Spinal cord (tissue), 9 donors: ENCODE measurements at regions not wholly inside any gene's neighbourhood (a gene's known extent, or its start where the extent isn't known, plus 50 kb on each side); places are given as distances from the start of the nearest gene placed in this dataset.
A peak's percentile ranks its signal among the peaks of the same experiment; 100 is the strongest.

ENCODE experiments used
- DNase-seq, 6 donors: peaks; one replicate each; pipeline versions ENCODE4 v3.0.0 to v3.0.0-alpha.2; 2013 to 2015; ENCODE audit warnings: low spot score in 6 of 6, low read depth in 4 of 6
- H3K27ac ChIP-seq: one replicate; pipeline ENCODE4 v1.5.1; 2013; ENCODE audit warnings: low read depth, low read length, control low read depth
- H3K27me3 ChIP-seq: one replicate; pipeline ENCODE4 v1.6.1; 2013; ENCODE audit warnings: low read length; ENCODE audit not compliant: control insufficient read depth, insufficient read depth
- H3K36me3 ChIP-seq: one replicate; pipeline ENCODE4 v1.6.1; 2013; ENCODE audit warnings: low read length; ENCODE audit not compliant: control insufficient read depth, insufficient read depth
- H3K4me1 ChIP-seq: one replicate; pipeline ENCODE4 v1.6.1; 2013; ENCODE audit warnings: low read length; ENCODE audit not compliant: control insufficient read depth, insufficient read depth
- H3K4me3 ChIP-seq: one replicate; pipeline ENCODE4 v1.5.1; 2013; ENCODE audit warnings: low read depth, low read length, control low read depth
- H3K9me3 ChIP-seq: one replicate; pipeline ENCODE4 v1.6.1; 2013; ENCODE audit warnings: low read length; ENCODE audit not compliant: control insufficient read depth, insufficient read depth
- WGBS: methylation state at CpG from one replicate; pipeline ENCODE4 v1.1.5; 2013; ENCODE audit warnings: missing lambda C conversion rate; ENCODE audit not compliant: insufficient coverage; 5-methylcytosine and 5-hydroxymethylcytosine counted together
- donor health status: healthy.

DNA sequence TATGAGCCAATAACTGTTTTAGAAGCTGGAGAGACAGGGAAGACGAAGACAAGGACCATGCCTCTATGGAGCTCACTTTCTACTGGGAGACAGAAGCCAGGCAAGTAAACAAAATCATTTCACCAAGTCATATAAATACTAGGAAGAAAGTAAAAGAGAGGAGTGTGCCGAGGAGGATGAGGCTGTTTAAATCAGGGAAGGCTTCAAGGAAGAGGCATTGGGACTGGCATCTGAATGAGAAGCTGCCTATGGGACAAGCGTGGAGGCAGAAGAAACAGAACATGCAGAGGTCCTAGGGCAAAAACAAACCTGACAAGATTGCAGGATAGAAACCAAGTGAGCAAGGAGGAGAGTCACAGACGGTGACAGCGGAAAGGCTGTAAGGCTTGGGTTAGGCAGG lies 68.1 kb upstream of the CPLX2 start:
- Histone ChIP-seq H3K4me3 (no peak overlapping the region), H3K9me3 (no peaks in the 10 kb centered on the region), H3K27me3 (no peaks in the 10 kb centered on the region), H3K4me1 (peaks cover 19% of the 10 kb centered on the region), H3K27ac (no peak overlapping the region), H3K36me3 (peaks cover 14% of the 10 kb centered on the region)
- no peak for DNase-seq
- 83% methylated on average over 4 of the region's 5 CpGs for WGBS

GRCh38 chr5:175803736-175804454 lies 67.5 kb upstream of the CPLX2 start:
- Histone ChIP-seq H3K9me3 (no peaks in the 10 kb centered on the region), H3K36me3 (peaks cover 16% of the 10 kb centered on the region), H3K27ac (no peak overlapping the region), H3K27me3 (no peaks in the 10 kb centered on the region), H3K4me1 (peaks cover 19% of the 10 kb centered on the region), H3K4me3 (no peak overlapping the region)
- WGBS: 47% methylated on average over 6 of the region's 8 CpGs
- no peak for DNase-seq

GRCh38 chr5:175805256-175806011 lies 65.9 kb upstream of the CPLX2 start:
- H3K4me1 ChIP-seq: peaks cover 13% of the 10 kb centered on the region
- WGBS: 78% methylated on average over 10 of the region's 12 CpGs
- H3K4me3 ChIP-seq: no peak overlapping the region
- no peak overlapping the region for H3K27ac ChIP-seq
- no peak for DNase-seq
- no peaks in the 10 kb centered on the region for H3K27me3 ChIP-seq
- H3K9me3 ChIP-seq: no peaks in the 10 kb centered on the region
- H3K36me3 ChIP-seq: peaks cover 17% of the 10 kb centered on the region

- Histone ChIP-seq H3K27ac (no peak overlapping the region), H3K9me3 (no peaks in the 10 kb centered on the region), H3K4me3 (no peak overlapping the region), H3K36me3 (peaks cover 19% of the 10 kb centered on the region), H3K27me3 (no peaks in the 10 kb centered on the region), H3K4me1 (peaks cover under 1% of the 10 kb centered on the region)
- DNase-seq: no peak
- WGBS: 96% methylated on average over 5 of the region's 6 CpGs
These were observed 62.7 kb upstream of the CPLX2 start for GRCh38 chr5:175808711-175809110.

DNA sequence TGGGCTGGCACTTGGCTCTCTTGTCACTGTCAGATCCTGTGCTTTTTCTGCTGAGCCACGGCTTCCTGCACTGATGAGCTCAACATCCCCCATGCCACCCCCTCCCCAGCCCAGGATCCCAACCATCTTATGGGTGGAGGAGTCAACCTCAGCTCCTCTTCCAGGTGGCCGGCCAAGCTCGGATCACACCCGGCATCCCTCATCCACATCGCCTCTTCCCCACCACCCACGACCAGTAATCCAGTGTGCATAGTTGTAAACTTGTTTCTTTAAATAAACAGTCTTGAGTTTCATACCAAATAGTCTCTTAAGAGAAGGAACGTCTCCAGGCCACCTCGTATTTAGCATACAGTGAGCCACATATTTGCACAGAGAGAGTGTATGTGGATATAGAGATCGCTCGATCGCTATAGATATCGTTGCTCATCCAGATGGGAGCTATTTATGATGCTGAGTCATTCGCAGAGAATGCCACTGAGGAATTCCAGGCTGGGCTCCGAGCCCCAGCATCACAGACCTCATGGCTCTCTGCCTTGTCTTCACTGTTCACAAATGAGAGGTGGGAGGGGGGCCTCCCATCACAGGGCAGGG lies 61.8 kb upstream of the CPLX2 start:
- peak in 2 of 6 donors; percentile 38 to 79 for DNase-seq
- Histone ChIP-seq H3K27ac (no peak overlapping the region), H3K4me1 (peaks cover 8% of the 10 kb centered on the region), H3K4me3 (no peak overlapping the region), H3K9me3 (no peaks in the 10 kb centered on the region), H3K36me3 (peaks cover 18% of the 10 kb centered on the region), H3K27me3 (no peaks in the 10 kb centered on the region)
- 49% methylated on average over 8 of the region's 14 CpGs for WGBS

GRCh38 chr5:175810457-175810856 lies 60.9 kb upstream of the CPLX2 start:
- peaks cover 16% of the 10 kb centered on the region for H3K36me3 ChIP-seq
- H3K27ac ChIP-seq: no peak overlapping the region
- H3K27me3 ChIP-seq: no peaks in the 10 kb centered on the region
- no peak overlapping the region for H3K4me3 ChIP-seq
- H3K9me3 ChIP-seq: no peaks in the 10 kb centered on the region
- H3K4me1 ChIP-seq: peaks cover 14% of the 10 kb centered on the region
- WGBS: 86% methylated on average over 1 of the region's 2 CpGs
- DNase-seq: no peak

- Histone ChIP-seq H3K4me1 (peaks cover 14% of the 10 kb centered on the region), H3K27me3 (no peaks in the 10 kb centered on the region), H3K9me3 (no peaks in the 10 kb centered on the region), H3K36me3 (peaks cover 11% of the 10 kb centered on the region), H3K27ac (no peak overlapping the region), H3K4me3 (no peak overlapping the region)
- 96% methylated on average over 2 of the region's 2 CpGs for WGBS
- no peak for DNase-seq
These were observed 59.8 kb upstream of the CPLX2 start for GRCh38 chr5:175811589-175811988.

DNA sequence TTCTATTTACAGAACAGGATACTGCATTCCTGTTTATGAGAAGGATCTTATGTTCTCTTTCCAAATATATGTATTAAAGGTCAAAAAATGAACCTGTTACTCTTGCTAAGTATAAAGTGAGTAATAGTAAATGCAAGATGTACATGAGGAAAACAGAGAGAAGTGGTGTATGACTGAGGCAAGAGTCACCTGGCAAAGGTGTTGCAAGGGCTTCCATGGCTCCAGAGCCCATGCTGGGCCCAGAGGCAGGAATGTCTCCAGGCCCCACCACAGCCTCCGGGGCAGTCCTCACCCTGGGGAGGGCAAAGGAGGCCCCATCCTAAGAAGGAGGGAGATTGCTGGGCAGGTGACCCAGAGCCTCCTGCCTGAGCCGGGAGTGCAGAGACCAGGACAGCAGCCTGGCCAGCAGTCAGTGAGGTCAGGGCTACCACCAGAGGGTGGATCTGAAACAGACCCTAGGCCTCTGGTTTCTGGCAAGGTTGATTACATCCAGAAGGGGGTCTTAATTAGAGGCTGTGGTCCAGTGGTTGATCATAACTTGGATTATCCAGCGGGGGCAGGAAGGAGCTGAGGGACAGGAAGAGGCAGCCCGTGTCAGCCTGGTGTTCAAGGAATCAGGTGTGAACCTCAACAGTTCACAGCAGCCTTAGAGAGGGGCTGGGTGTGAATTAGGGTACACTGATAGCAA lies 57.3 kb upstream of the CPLX2 start:
- no peaks in the 10 kb centered on the region for H3K27me3 ChIP-seq
- DNase-seq: no peak
- WGBS: 87% methylated on average over 4 of the region's 4 CpGs

DNA sequence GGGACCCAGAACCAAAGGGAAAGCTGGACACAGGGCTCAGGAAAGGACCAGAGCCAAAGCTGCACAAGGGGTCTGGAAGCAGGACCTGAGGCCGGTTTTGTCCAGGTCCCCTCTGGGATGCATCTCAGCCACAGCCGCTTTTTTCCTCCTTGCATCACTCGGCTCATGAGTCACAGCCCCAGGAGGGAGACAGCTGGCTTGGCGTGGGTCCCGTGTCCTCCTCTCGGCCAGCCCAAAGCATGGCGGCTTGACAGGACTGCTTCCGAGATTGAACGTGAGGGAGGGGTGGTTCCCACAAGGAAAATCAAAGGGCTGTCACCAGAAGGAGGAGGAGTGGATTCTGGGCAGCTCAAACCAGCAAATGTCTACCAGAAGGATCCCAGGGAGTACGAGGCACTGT lies 56.7 kb upstream of the CPLX2 start:
- peak in 2 of 6 donors; percentile 47 to 79 for DNase-seq
- H3K4me3 ChIP-seq: no peak overlapping the region
- H3K9me3 ChIP-seq: no peaks in the 10 kb centered on the region
- no peaks in the 10 kb centered on the region for H3K27me3 ChIP-seq
- WGBS: 45% methylated on average over 9 of the region's 10 CpGs
- H3K27ac ChIP-seq: no peak overlapping the region
- H3K4me1 ChIP-seq: peaks cover 14% of the 10 kb centered on the region
- peaks cover 3% of the 10 kb centered on the region for H3K36me3 ChIP-seq

More for the DNA sequence above, 57.3 kb upstream of the CPLX2 start:
- peaks cover 3% of the 10 kb centered on the region for H3K36me3 ChIP-seq
- no peak overlapping the region for H3K4me3 ChIP-seq
- peaks cover 14% of the 10 kb centered on the region for H3K4me1 ChIP-seq
- no peak overlapping the region for H3K27ac ChIP-seq
- H3K9me3 ChIP-seq: no peaks in the 10 kb centered on the region
